HCT116 (cell line): ENCODE measurements at regions not wholly inside any gene's neighbourhood (a gene's known extent, or its start where the extent isn't known, plus 50 kb on each side); places are given as distances from the start of the nearest gene placed in this dataset.

Source experiments
- ATAC-seq: fragments of 200-7000 bp; cut with Tn5 transposase; 2 replicates; pipeline ENCODE4 v1.9.1; 2020; ENCODE audit warnings: mild to moderate bottlenecking, moderate library complexity
- BruUV-seq: library from RNA; stranded (reverse); fragments of 400-500 nt; replicated peaks from 2 replicates; lab custom pipeline; 2021; lab: Mats Ljungman, UMichigan
- CTCF ChIA-PET: fragments of 300-600 bp; sonication (Branson Sonifier 250); formaldehyde crosslinking; loops from one replicate; lab custom pipeline; 2021; ENCODE audit warnings: antibody characterized with exemption; lab: Charles Lee
- POLR2A ChIA-PET: fragments of 300-600, 350-600 bp; sonication (Branson Sonifier 250); formaldehyde crosslinking; loops from one replicate; lab custom pipeline; 2021; ENCODE audit warnings: antibody characterized with exemption; lab: Charles Lee
- RAD21 ChIA-PET, 2 experiments: fragments of 300-600 bp; sonication (Branson Sonifier 250); formaldehyde crosslinking; loops; one replicate each; lab custom pipeline; 2023; ENCODE audit warnings: low total read pairs in 2 of 2; ENCODE audit not compliant: uncharacterized antibody in 2 of 2, unreplicated experiment in 2 of 2, low non-redundant PET in 1 of 2; lab: Charles Lee
- DNase-seq: peaks from one replicate; pipeline ENCODE4 v3.0.0-alpha.2; 2010; ENCODE audit warnings: low read depth, low spot score
- H2AFZ ChIP-seq: fragments of 200-600 bp; shearing (Covaris generic), sonication (generic); 2 replicates; pipeline ENCODE4 v1.6.1; 2017; ENCODE audit warnings: low read depth, mixed run types, mixed read lengths, antibody characterized with exemption, low read length; ENCODE audit not compliant: poor library complexity, severe bottlenecking
- H3K27ac ChIP-seq: 2 replicates; pipeline ENCODE4 v1.5.1; 2012; ENCODE audit warnings: low read depth, low read length
- H3K27me3 ChIP-seq: fragments of 200-600 bp; sonication (generic); 2 replicates; pipeline ENCODE4 v1.6.1; 2016; ENCODE audit warnings: mixed run types, low read length, mixed read lengths; ENCODE audit not compliant: insufficient read depth
- H3K36me3 ChIP-seq, 2 experiments: fragments of 200-500 bp in 1 of 2; fragments of 200-600 bp in 1 of 2; sonication (Bioruptor generic) in 1 of 2; sonication (generic) in 1 of 2; 2 replicates each; pipeline versions ENCODE4 v1.5.1 to v1.6.1; 2014 to 2016; ENCODE audit warnings: low read length in 2 of 2, inconsistent platforms in 1 of 2, mixed read lengths in 1 of 2, mixed run types in 1 of 2; ENCODE audit not compliant: insufficient read depth in 2 of 2, control insufficient read depth in 1 of 2
- H3K4me1 ChIP-seq, 2 experiments: fragments of 200-600 bp in 1 of 2; sonication (generic) in 1 of 2; 2 replicates each; pipeline versions ENCODE4 v1.5.1 to v1.6.1; 2012 to 2017; ENCODE audit warnings: low read length in 2 of 2, inconsistent platforms in 1 of 2, mild to moderate bottlenecking in 1 of 2, mixed read lengths in 1 of 2, mixed run types in 1 of 2, moderate library complexity in 1 of 2; ENCODE audit not compliant: insufficient read depth in 2 of 2, control insufficient read depth in 1 of 2
- H3K4me2 ChIP-seq: fragments of 200-600 bp; sonication (generic); 2 replicates; pipeline ENCODE4 v1.6.1; 2017; ENCODE audit warnings: mixed run types, low read length, mixed read lengths
- H3K4me3 ChIP-seq, 2 experiments: fragments of 200-600 bp in 1 of 2; sonication (generic) in 1 of 2; replicated peaks in 1 of 2; 2 replicates each; pipeline ENCODE4 v1.5.1; 2011 to 2016; ENCODE audit warnings: low read length in 2 of 2, control low read depth in 1 of 2, low read depth in 1 of 2, mild to moderate bottlenecking in 1 of 2, mixed read lengths in 1 of 2, mixed run types in 1 of 2
- H3K79me2 ChIP-seq: fragments of 200-600 bp; sonication (generic); 2 replicates; pipeline ENCODE4 v1.6.1; 2017; ENCODE audit warnings: mild to moderate bottlenecking, mixed run types, low read length, moderate library complexity, mixed read lengths; ENCODE audit not compliant: insufficient read depth
- H3K9ac ChIP-seq: fragments of 200-600 bp; sonication (generic); 2 replicates; pipeline ENCODE4 v1.6.1; 2016; ENCODE audit warnings: low read length, mixed read lengths
- H3K9me2 ChIP-seq: fragments of 200-600 bp; sonication (generic), shearing (Covaris generic); 2 replicates; pipeline ENCODE4 v1.6.1; 2017; ENCODE audit warnings: mixed run types, mild to moderate bottlenecking, moderate library complexity; ENCODE audit not compliant: insufficient read depth
- H3K9me3 ChIP-seq, 2 experiments: fragments of 200-500 bp in 1 of 2; fragments of 200-600 bp in 1 of 2; sonication (Bioruptor generic) in 1 of 2; sonication (generic) in 1 of 2; 2 replicates each; pipeline ENCODE4 v1.6.1; 2014 to 2017; ENCODE audit warnings: low read length in 2 of 2, mixed read lengths in 2 of 2, inconsistent platforms in 1 of 2, low read depth in 1 of 2, mild to moderate bottlenecking in 1 of 2, mixed run types in 1 of 2, moderate library complexity in 1 of 2; ENCODE audit not compliant: control insufficient read depth in 1 of 2, insufficient read depth in 1 of 2
- H4K20me1 ChIP-seq: fragments of 200-600 bp; sonication (generic), shearing (Covaris generic); 2 replicates; pipeline ENCODE4 v1.6.1; 2017; ENCODE audit warnings: mixed run types, mild to moderate bottlenecking, moderate library complexity; ENCODE audit not compliant: insufficient read depth
- CBX3 ChIP-seq: IDR thresholded peaks from 2 replicates; pipeline ENCODE4 v1.6.1; 2012; ENCODE audit warnings: low read depth
- CTCF ChIP-seq, 3 experiments: fragments of 200-600 bp in 1 of 3; sonication (generic) in 1 of 3; IDR thresholded peaks in 2 of 3; conservative IDR thresholded peaks in 1 of 3; 2 replicates each; pipeline ENCODE4 v1.5.1; 2012 to 2017; ENCODE audit warnings: low read depth in 2 of 3, low read length in 2 of 3, antibody characterized with exemption in 1 of 3, borderline replicate concordance in 1 of 3, control low read depth in 1 of 3, mild to moderate bottlenecking in 1 of 3, mixed read lengths in 1 of 3, mixed run types in 1 of 3, moderate library complexity in 1 of 3; ENCODE audit not compliant: insufficient read depth in 1 of 3
- EGR1 ChIP-seq: IDR thresholded peaks from 2 replicates; pipeline ENCODE4 v1.6.1; 2012; ENCODE audit warnings: low read depth
- ELF1 ChIP-seq: IDR thresholded peaks from 2 replicates; pipeline ENCODE4 v1.6.1; 2012; ENCODE audit warnings: low read depth, borderline replicate concordance
- EZH2 ChIP-seq: fragments of 200-600 bp; sonication (generic); IDR thresholded peaks from 2 replicates; pipeline ENCODE4 v1.6.1; 2017; ENCODE audit warnings: antibody characterized with exemption, mixed run types
- FOSL1 ChIP-seq: IDR thresholded peaks from 2 replicates; pipeline ENCODE4 v1.6.1; 2012; ENCODE audit warnings: low read depth
- JUND ChIP-seq: IDR thresholded peaks from 2 replicates; pipeline ENCODE4 v1.6.1; 2012
- MAX ChIP-seq: IDR thresholded peaks from 2 replicates; pipeline ENCODE4 v1.6.1; 2012
- RAD21 ChIP-seq: IDR thresholded peaks from 2 replicates; pipeline ENCODE4 v1.6.1; 2012; ENCODE audit warnings: low read depth, mild to moderate bottlenecking
- SP1 ChIP-seq: IDR thresholded peaks from 2 replicates; pipeline ENCODE4 v1.6.1; 2012; ENCODE audit warnings: low read depth
- SRF ChIP-seq: IDR thresholded peaks from 2 replicates; pipeline ENCODE4 v1.6.1; 2012; ENCODE audit warnings: low read depth
- ZBTB33 ChIP-seq: IDR thresholded peaks from 2 replicates; pipeline ENCODE4 v1.6.1; 2011; ENCODE audit warnings: mild to moderate bottlenecking, low read length, moderate library complexity; ENCODE audit not compliant: insufficient replicate concordance; ENCODE audit errors: extremely low read depth
- ZFX ChIP-seq: fragments of 450-650 bp; IDR thresholded peaks from 2 replicates; pipeline ENCODE4 v1.6.1; 2017
- intact Hi-C: fragments of 100-400 bp; cut with micrococcal nuclease; formaldehyde crosslinking; loops from 2 replicates; pipeline ENCODE4 v1.10.0; 2022
- TF ChIP-seq, protein P1 (sequence below): IDR thresholded peaks from 2 replicates; pipeline ENCODE4 v1.6.1; 2012
- TF ChIP-seq, protein P2 (sequence below): IDR thresholded peaks from 2 replicates; pipeline ENCODE4 v1.6.1; 2012; ENCODE audit warnings: low read depth

DNA sequence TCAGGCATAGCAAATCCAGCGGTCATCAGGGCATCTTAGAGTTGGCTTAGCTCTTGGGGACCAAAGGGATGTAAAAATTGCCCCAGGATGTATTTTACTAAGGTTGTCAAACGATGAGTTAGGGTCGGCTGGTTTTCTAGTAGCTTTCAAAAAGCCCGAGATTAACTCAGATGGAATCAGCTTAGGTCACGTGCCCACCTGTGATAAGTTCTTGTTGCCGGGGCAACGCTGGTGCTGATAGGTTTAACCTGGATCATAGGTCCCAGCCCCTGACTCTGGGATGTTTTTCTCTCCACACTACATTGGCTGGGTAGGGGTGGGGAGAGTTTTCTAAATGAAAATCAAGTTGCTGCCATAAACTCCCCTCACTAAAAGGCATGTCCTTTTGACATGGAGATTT lies 257.3 kb upstream of the SULF2 start:
- peaks cover 6% of the 10 kb centered on the region; the same call in 1 of the 2 replicates for H3K27me3 ChIP-seq
- intact Hi-C loops, result no loop called here
- no peak overlapping the region for H3K4me3 ChIP-seq
- H2AFZ ChIP-seq, result no peak overlapping the region
- no peaks in the 10 kb centered on the region for H3K4me1 ChIP-seq
- H3K4me2 ChIP-seq, result no peak overlapping the region
- ChIA-PET POLR2A (no interaction called here), CTCF (no interaction called here), RAD21 (no interaction called here)
- no peak overlapping the region for H3K27ac ChIP-seq
- no peak overlapping the region for H3K9ac ChIP-seq
- H3K9me3 ChIP-seq, result no peaks in the 10 kb centered on the region
- DNase-seq, result no peak
- no TSS peak for BruUV-seq
- no peak for TF ChIP-seq RAD21
- TF ChIP-seq ELF1, result no peak
- TF ChIP-seq CTCF (IDR thresholded peaks at IDR 0.05 in 2 of 3, conservative IDR thresholded peaks at IDR 0.05 in 1 of 3; ENCODE audit: borderline replicate concordance in 1 of 3, insufficient read depth in 1 of 3, low read depth in 2 of 3, low read length in 2 of 3), result no peak
- no peak for TF ChIP-seq SRF
- TF ChIP-seq CBX3, result no peak
- TF ChIP-seq EGR1, result no peak
- no peak for TF ChIP-seq MAX
- TF ChIP-seq, protein P1, sequence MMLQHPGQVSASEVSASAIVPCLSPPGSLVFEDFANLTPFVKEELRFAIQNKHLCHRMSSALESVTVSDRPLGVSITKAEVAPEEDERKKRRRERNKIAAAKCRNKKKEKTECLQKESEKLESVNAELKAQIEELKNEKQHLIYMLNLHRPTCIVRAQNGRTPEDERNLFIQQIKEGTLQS, result no peak
- no peak for TF ChIP-seq ZFX
- TF ChIP-seq ZBTB33, result no peak
- TF ChIP-seq SP1, result no peak
- no peak for TF ChIP-seq FOSL1
- TF ChIP-seq, protein P2, sequence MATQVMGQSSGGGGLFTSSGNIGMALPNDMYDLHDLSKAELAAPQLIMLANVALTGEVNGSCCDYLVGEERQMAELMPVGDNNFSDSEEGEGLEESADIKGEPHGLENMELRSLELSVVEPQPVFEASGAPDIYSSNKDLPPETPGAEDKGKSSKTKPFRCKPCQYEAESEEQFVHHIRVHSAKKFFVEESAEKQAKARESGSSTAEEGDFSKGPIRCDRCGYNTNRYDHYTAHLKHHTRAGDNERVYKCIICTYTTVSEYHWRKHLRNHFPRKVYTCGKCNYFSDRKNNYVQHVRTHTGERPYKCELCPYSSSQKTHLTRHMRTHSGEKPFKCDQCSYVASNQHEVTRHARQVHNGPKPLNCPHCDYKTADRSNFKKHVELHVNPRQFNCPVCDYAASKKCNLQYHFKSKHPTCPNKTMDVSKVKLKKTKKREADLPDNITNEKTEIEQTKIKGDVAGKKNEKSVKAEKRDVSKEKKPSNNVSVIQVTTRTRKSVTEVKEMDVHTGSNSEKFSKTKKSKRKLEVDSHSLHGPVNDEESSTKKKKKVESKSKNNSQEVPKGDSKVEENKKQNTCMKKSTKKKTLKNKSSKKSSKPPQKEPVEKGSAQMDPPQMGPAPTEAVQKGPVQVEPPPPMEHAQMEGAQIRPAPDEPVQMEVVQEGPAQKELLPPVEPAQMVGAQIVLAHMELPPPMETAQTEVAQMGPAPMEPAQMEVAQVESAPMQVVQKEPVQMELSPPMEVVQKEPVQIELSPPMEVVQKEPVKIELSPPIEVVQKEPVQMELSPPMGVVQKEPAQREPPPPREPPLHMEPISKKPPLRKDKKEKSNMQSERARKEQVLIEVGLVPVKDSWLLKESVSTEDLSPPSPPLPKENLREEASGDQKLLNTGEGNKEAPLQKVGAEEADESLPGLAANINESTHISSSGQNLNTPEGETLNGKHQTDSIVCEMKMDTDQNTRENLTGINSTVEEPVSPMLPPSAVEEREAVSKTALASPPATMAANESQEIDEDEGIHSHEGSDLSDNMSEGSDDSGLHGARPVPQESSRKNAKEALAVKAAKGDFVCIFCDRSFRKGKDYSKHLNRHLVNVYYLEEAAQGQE, result no peak
- TF ChIP-seq JUND, result no peak
- no peak for TF ChIP-seq EZH2
- H3K36me3 ChIP-seq, result no peaks in the 10 kb centered on the region
- H4K20me1 ChIP-seq, result no peaks in the 10 kb centered on the region
- no peaks in the 10 kb centered on the region for H3K79me2 ChIP-seq
- ATAC-seq, result no peak
- no peaks in the 10 kb centered on the region for H3K9me2 ChIP-seq
